ENCODE measurements at regions not wholly inside any gene's neighbourhood (a gene's known extent, or its start where the extent isn't known, plus 50 kb on each side); places are given as distances from the start of the nearest gene placed in this dataset.

- no TSS peak for BruUV-seq (replicated peaks)
- H3K4me1 Mint-ChIP-seq (ENCODE audit: low read depth, unreplicated experiment): peaks cover 16% of the 10 kb centered on the region
- H3K9me3 Mint-ChIP-seq (ENCODE audit: low read depth, unreplicated experiment): no peaks in the 10 kb centered on the region
- no peak overlapping the region for H3K4me3 Mint-ChIP-seq (ENCODE audit: low read depth, unreplicated experiment)
- TF ChIP-seq CTCF (IDR thresholded peaks at IDR 0.05; ENCODE audit: unreplicated experiment): no peak
- H3K27ac Mint-ChIP-seq (ENCODE audit: unreplicated experiment): no peak overlapping the region
- intact Hi-C loops (cut with micrococcal nuclease; ENCODE audit: unreplicated experiment): no loop called here
- H3K27me3 Mint-ChIP-seq (ENCODE audit: unreplicated experiment): peaks cover 6% of the 10 kb centered on the region
- DNase-seq: no peak
- H3K36me3 Mint-ChIP-seq (ENCODE audit: insufficient read depth, unreplicated experiment): no peaks in the 10 kb centered on the region
- CTCF ChIA-PET: no interaction called here
Measured at GRCh38 chr10:78777867-78778266, 290.9 kb upstream of the ZMIZ1 start.

GRCh38 chr10:78778444-78779338 lies 290.1 kb upstream of the ZMIZ1 start:
- Mint-ChIP-seq H3K4me3 (ENCODE audit: low read depth, unreplicated experiment) (no peak overlapping the region), H3K9me3 (ENCODE audit: low read depth, unreplicated experiment) (peaks cover under 1% of the 10 kb centered on the region), H3K27ac (ENCODE audit: unreplicated experiment) (peak overlapping the region; percentile 55), H3K27me3 (ENCODE audit: unreplicated experiment) (peaks cover 14% of the 10 kb centered on the region), H3K4me1 (ENCODE audit: low read depth, unreplicated experiment) (peaks cover 16% of the 10 kb centered on the region), H3K36me3 (ENCODE audit: insufficient read depth, unreplicated experiment) (no peaks in the 10 kb centered on the region)
- intact Hi-C loops (cut with micrococcal nuclease; ENCODE audit: unreplicated experiment): no loop called here
- BruUV-seq (replicated peaks): no TSS peak
- CTCF ChIA-PET: interaction anchor here (1.2 kb wide), 1 partner anchor 22 kb away, joined by 5 read pairs; no protein-coding TSS in a partner anchor
- no peak for TF ChIP-seq CTCF (IDR thresholded peaks at IDR 0.05; ENCODE audit: unreplicated experiment)
- peak; percentile 41 for DNase-seq

- Mint-ChIP-seq H3K36me3 (ENCODE audit: insufficient read depth, unreplicated experiment) (no peaks in the 10 kb centered on the region), H3K4me1 (ENCODE audit: low read depth, unreplicated experiment) (peaks cover 16% of the 10 kb centered on the region), H3K9me3 (ENCODE audit: low read depth, unreplicated experiment) (peaks cover 3% of the 10 kb centered on the region), H3K27me3 (ENCODE audit: unreplicated experiment) (peaks cover 22% of the 10 kb centered on the region), H3K27ac (ENCODE audit: unreplicated experiment) (no peak overlapping the region), H3K4me3 (ENCODE audit: low read depth, unreplicated experiment) (no peak overlapping the region)
- no peak for TF ChIP-seq CTCF (IDR thresholded peaks at IDR 0.05; ENCODE audit: unreplicated experiment)
- CTCF ChIA-PET: interaction anchor here (1.2 kb wide), 1 partner anchor 23 kb away, joined by 5 read pairs; no protein-coding TSS in a partner anchor
- intact Hi-C loops (cut with micrococcal nuclease; ENCODE audit: unreplicated experiment): no loop called here
- no TSS peak for BruUV-seq (replicated peaks)
- peak; percentile 53 for DNase-seq
Measured at GRCh38 chr10:78779339-78779955, 289.3 kb upstream of the ZMIZ1 start.

GRCh38 chr10:78780551-78780961 lies 288.2 kb upstream of the ZMIZ1 start:
- H3K36me3 Mint-ChIP-seq (ENCODE audit: insufficient read depth, unreplicated experiment): no peaks in the 10 kb centered on the region
- H3K4me3 Mint-ChIP-seq (ENCODE audit: low read depth, unreplicated experiment): no peak overlapping the region
- intact Hi-C loops (cut with micrococcal nuclease; ENCODE audit: unreplicated experiment): no loop called here
- peaks cover 16% of the 10 kb centered on the region for H3K4me1 Mint-ChIP-seq (ENCODE audit: low read depth, unreplicated experiment)
- BruUV-seq (replicated peaks): no TSS peak
- H3K9me3 Mint-ChIP-seq (ENCODE audit: low read depth, unreplicated experiment): peaks cover 3% of the 10 kb centered on the region
- no peak for TF ChIP-seq CTCF (IDR thresholded peaks at IDR 0.05; ENCODE audit: unreplicated experiment)
- CTCF ChIA-PET: interaction anchor here (0.6 kb wide), 1 partner anchor 193 kb away, joined by 4 read pairs; no protein-coding TSS in a partner anchor
- H3K27me3 Mint-ChIP-seq (ENCODE audit: unreplicated experiment): peaks cover 33% of the 10 kb centered on the region
- no peak for DNase-seq
- no peak overlapping the region for H3K27ac Mint-ChIP-seq (ENCODE audit: unreplicated experiment)
